ENCODE measurements at regions not wholly inside any gene's neighbourhood (a gene's known extent, or its start where the extent isn't known, plus 50 kb on each side); places are given as distances from the start of the nearest gene placed in this dataset.
"Not testable (repeated sequence)": the region's sequence is repeated elsewhere in the genome, so short reads cannot be mapped to it uniquely, and the experiment has no call there.

DNA sequence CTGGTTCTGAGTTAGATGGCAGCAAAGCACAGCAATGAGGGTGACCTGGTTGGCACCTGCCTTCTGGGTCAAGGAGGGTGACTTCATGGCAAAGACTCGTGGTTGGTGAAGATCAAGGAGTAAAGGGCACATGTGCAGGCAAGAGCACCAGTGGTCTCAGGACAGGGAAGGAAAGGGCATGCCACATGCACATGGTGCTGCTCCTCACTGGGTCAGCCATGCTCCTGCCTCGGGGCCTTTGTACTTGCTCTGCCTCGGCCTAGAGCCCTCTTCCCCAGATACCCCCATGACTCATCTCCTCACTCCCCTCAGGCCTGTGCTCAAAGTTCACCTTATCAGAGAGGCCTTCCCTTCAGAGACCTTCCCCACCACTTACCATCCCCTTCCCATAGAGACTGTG is 106.7 kb upstream of the KDM7A start:
- DNase-seq (ENCODE audit: low read depth): no peak

GRCh38 chr7:140281960-140282359 is 105.2 kb upstream of the KDM7A start:
- DNase-seq (ENCODE audit: low read depth): no peak

DNA sequence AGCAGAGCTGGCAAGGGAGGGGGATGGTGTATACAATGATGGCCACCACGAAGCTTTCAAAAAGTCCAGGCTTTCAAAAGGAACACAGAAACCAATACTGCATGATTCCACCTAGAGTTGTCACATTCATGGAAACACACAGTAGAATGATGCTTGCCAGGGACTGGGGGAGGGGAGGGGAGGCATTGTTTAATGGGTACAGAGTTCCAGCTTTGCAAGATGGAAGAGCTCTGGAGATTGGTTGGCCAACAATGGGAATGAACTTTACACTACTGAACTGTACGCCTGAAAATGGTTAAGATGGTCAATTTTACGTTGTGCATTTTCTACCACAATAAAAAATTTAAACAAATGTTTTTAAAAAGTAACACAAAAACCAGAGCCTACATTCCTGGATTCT is 104.5 kb upstream of the KDM7A start:
- DNase-seq (ENCODE audit: low read depth): no peak

DNA sequence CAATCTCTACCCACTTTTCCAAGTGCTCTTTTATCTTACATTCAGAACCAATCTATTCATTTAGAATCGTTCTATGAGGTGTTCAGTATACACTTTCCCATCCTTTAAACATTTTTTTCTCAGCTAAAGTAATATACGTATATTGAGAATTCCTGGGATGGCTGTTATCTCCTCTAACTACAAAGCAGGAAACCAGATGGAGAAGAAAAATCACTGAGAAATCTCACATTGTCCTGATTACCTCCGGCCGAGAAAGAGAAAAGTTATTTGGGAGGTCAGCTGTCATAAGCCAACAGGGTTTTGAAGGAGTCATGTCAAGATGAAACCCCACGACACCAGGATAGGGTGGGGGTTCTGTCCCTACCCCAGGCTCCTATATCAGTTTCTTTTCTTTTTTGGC is 99.2 kb upstream of the KDM7A start:
- no peak for DNase-seq (ENCODE audit: low read depth)

DNA sequence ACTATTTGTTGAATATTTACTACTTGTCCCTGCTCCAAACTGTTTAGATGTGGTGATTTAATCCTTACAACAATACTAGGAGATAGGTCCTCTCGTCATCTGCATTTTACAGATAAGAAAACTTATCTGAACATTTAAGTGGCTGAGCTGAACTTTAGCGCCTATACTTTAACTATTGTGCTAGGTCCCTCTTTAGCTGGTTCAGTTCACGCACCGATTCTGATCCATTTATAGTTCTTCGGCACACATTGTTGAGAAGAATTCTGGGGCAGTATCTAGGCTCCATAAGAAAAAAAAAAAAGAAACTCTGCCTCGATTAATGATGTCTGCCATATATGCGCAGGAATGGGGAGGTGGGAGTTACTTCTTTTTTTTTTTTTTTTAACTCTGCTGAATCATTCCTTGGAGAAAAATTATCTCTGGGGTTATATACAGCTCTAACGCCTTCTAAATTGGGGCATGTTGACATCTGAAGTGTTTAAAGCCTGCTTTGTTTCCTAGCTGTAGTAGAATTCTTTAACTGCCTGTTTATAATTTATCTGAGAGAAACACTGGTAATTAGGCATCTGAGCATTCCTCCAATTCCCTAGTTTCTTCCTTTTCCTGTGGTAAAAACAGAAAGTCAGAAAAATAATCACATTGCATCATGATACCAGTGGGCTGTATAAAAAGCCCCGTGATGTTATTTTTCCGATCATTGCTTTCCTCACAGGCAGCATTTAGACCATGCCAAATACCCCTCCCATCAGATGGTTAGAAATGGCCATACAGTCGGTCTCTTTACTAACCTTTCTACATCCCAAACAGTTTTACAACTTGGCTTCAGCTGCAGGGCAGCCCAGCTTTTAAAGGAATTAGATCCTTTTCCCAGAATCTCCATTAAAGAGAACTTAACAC is 98.5 kb upstream of the KDM7A start:
- no peak for DNase-seq (ENCODE audit: low read depth)

GRCh38 chr7:140273417-140273816 is 96.6 kb upstream of the KDM7A start:
- DNase-seq (ENCODE audit: low read depth): no peak

- not testable (repeated sequence) for DNase-seq (ENCODE audit: low read depth)
Measured at GRCh38 chr7:140271643-140271968, 94.8 kb upstream of the KDM7A start.

DNA sequence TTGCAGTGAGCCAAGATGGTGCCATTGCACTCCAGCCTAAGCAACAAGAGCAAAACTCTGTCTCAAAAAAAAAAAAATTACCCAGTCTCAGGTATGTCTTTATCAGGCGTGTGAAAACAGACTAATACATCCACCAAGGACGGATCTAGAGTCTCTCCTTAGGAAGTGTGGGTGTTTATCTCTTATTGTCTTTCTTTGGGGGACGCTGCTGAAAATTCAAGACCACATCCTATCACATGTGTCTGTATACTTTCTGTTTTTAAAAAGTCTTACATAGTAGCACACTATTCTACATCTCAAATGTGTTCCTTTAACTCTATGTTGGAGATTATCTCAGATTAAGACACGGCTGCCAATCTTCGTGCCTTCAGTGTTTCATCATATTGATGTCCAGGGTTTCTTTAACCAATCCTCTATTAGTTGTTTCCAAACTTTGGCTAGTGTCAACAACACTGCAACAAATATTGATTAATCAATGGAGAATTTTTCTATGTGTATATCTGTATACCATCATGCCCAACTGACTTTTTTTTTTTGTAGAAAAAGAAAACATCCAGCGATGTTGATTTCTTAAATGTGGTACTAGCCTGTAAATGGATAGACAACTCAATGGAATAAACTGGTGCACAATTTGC is 92.3 kb upstream of the KDM7A start:
- no peak for DNase-seq (ENCODE audit: low read depth)

DNA sequence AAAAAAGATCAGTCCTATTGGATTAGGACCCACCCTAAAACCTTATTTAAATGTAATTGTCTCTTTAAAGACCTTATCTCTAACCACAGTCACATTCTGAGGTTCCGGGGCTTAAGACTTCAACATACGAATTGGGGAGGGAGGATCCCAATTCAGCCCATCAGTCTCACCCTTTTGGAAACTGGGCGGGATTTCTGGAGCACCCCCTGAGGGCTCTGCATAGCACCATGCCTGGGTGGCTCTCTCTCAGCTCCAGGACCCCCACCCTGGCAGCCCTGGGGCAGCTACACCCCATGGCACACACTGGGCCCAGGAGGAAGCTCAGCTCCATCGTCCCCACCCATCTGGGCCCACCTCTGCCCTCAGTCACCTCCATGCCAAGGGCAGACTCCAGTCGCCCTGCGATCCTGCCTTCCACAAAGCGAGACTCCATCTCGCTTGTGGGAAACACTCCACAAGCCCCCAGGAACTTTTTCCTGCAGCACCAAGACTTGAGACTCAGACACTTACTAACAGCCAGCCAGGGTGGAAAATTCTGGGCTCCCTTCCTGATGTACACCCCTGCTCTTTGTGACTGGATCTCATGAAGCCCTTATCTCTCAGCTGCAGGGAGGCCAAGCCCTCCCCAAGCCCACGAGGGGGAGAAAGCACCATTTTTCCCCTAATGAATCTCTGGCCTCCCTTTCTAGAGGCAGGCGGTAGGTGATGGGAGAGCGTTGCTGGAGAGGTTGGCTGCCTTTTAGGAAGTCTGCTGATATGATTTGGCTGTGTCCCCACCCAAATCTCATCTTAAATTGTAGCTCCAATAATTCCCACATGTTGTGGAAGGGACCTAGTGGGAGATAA is 90.8 kb upstream of the KDM7A start:
- no peak for DNase-seq (ENCODE audit: low read depth)

GRCh38 chr7:140263277-140263676 is 86.5 kb upstream of the KDM7A start:
- DNase-seq (ENCODE audit: low read depth): no peak

GRCh38 chr7:140262242-140262903 is 85.6 kb upstream of the KDM7A start:
- no peak for DNase-seq (ENCODE audit: low read depth)

DNA sequence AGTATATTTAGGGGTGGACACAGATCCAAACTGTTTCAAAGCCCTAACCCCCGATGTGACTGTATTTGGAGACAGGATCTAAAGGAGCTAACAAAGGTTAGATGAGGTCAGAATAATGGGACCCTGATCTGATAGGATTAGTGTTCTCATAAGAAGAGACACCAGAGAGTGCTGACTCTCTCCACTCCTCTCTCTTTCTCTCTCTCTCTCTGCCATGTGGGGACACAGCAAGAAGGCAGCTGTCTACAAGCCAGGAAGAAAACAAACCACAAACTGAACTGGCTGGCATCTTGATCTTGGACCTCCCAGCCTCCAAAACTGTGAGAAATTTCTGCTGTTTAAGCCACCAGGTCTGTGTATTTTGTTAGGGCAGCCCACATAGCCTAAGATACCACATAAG is 84.7 kb upstream of the KDM7A start:
- no peak for DNase-seq (ENCODE audit: low read depth)

DNA sequence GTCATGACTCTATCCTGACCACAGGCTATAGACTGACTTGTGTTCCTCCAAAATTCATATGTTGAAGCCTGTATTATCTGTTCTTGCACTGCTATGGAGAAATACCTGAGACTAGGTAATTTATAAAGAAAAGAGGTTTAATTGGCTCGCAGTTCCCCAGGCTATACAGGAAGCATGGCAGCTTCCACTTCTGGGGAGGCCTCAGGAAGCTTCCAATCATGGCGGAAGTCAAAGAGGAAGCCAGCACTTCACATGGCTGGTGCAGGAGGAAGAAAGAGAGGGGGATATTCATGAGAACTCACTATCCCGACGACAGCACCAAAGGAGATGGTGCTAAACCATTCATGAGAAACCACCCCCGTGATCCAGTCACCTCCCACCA is 84.3 kb upstream of the KDM7A start:
- DNase-seq (ENCODE audit: low read depth): no peak

DNA sequence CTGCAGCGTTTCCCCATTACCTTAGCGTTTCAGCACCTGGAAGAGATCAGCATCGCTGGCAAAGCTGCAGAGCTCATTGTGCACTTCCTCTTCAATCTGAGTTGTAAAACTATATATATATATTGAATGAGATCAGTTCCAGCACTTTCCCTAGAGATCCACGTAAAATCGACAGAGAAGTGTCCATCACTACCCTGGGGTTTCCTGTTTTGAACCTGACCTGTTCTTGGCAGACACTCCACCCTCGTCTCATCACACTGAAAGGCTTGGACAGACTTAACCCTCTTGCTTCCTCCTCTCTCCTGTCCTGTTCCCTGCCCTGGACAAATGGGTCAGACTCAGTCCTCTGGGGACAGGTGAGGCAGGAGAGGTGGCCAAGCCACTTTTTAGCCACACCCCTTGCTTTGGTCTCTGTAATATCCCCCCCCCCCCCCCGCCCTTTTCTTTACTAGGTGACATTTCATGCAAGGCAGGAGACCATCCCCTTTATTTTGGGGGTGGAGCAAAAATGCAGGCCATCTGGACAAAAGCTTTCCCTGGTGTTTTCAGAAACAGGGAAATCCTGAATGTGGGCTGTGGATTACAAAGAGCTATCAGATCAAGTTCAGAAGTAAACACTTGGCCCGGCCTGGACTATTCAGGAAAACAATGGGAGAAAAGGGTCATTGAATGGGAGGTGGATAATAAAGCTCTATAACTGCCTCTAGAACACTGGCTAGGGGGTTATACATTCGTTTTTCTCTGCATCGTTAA is 83.7 kb upstream of the KDM7A start:
- DNase-seq (ENCODE audit: low read depth): no peak

DNA sequence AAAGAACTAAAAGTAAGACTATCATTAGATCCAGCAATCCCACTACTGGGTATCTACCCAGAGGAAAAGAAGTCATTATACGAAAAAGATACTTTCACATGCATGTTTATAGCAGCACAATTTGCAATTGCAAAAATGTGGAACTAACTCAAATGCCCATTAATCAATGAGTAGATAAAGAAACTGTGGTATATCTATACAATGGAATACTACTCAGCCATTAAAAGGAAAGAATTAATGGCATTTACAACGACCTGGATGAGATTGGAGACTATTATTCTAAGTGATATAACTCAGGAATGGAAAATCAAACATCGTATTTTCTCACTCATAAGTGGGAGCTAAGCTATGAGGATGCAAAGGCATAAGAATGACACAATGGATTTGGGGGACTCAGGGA is 80.5 kb upstream of the KDM7A start:
- not testable (repeated sequence) for DNase-seq (ENCODE audit: low read depth)

DNA sequence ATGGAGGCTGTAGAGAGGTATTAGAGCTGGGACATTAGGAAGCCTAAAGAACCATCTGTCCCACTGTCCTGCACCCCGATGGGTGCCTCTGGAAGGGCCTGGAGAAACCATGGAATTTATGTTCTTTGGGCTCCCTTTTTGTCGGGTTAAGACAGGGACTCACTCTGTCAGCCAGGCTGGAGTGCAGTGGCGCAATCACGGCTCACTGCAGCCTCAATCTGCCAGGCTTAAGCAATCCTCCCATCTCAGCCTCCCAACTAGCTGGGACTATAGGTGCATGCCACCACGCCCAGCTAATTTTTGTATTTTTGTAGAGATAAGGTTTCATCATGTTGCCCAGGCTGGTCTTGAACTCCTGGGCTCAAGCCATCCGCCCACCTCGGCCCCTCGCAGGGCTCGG is 78.2 kb upstream of the KDM7A start:
- DNase-seq (ENCODE audit: low read depth): not testable (repeated sequence)

GRCh38 chr7:140249036-140249806 is 72.4 kb upstream of the KDM7A start:
- no peak for DNase-seq (ENCODE audit: low read depth)

- DNase-seq (ENCODE audit: low read depth): no peak
Measured at GRCh38 chr7:140247559-140247958, 70.8 kb upstream of the KDM7A start.

DNA sequence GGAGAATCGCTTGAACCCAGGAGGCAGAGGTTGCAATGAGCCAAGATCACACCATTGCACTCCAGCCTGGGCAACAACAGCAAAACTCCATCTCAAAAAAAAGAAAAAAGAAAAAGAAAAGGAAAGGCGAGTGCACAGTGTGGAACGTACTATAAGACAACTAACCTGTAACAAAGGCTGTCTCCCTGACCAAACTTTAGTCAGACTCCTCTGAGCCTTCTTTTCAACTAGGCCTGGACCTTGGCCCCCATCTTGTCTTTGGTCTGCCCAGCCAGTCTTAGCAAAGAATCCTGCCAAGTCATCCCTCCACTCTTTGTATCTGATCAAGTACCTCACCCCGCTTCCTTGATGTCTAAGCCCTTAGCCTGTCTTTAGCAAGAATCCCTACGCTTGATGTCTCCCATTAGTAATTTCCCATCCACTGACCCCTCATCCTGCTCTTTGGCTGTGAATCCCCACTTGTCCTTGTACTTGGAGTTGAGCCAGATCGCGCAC is 68.9 kb upstream of the KDM7A start:
- DNase-seq (ENCODE audit: low read depth): no peak

All from stimulated activated CD8-positive, alpha-beta memory T cell treated with anti-CD3 and anti-CD28 coated beads, Interleukin-12 subunit alpha, Interleukin-12 subunit beta, amount 100 ng/mL, for 4 hours (primary cell).